ENCODE measurements at regions not wholly inside any gene's neighbourhood (a gene's known extent, or its start where the extent isn't known, plus 50 kb on each side); places are given as distances from the start of the nearest gene placed in this dataset.

GRCh38 chr16:5944971-5945370 lies 847.4 kb upstream of the EEF2KMT start:
- Histone ChIP-seq H3K4me1 (no peaks in the 10 kb centered on the region), H3K36me3 (no peaks in the 10 kb centered on the region), H3K27me3 (no peaks in the 10 kb centered on the region), H3K9me3 (peaks cover 8 to 12% of the 10 kb centered on the region in 2 donors), H3K27ac (no peak overlapping the region), H3K4me3 (no peak overlapping the region)
- no peak for DNase-seq
- WGBS, 2 donors (ENCODE audit: low coverage in 1 of 2), result 74 to 76% methylated on average over 2 to 4 of the region's 4 CpGs
- in situ Hi-C loops (cut with MboI; ENCODE audit: low pct_ligation_motif_present in 1 of 4, low pct_unique_long_range_greater_than_20kb in 1 of 4, low sequenced_read_pairs in 3 of 4), result loop anchor here in 1 of 4 donors (10.0 kb wide), 1 partner anchor 60 kb away; no protein-coding TSS in a partner anchor
- intact Hi-C loops (cut with DNase I; ENCODE audit: low total_unique reads), result no loop called here
- no peak for TF ChIP-seq POLR2A (IDR thresholded peaks at IDR 0.05)
- TF ChIP-seq POLR2AphosphoS5 (IDR thresholded peaks at IDR 0.05), result no peak
- TF ChIP-seq, protein P1, sequence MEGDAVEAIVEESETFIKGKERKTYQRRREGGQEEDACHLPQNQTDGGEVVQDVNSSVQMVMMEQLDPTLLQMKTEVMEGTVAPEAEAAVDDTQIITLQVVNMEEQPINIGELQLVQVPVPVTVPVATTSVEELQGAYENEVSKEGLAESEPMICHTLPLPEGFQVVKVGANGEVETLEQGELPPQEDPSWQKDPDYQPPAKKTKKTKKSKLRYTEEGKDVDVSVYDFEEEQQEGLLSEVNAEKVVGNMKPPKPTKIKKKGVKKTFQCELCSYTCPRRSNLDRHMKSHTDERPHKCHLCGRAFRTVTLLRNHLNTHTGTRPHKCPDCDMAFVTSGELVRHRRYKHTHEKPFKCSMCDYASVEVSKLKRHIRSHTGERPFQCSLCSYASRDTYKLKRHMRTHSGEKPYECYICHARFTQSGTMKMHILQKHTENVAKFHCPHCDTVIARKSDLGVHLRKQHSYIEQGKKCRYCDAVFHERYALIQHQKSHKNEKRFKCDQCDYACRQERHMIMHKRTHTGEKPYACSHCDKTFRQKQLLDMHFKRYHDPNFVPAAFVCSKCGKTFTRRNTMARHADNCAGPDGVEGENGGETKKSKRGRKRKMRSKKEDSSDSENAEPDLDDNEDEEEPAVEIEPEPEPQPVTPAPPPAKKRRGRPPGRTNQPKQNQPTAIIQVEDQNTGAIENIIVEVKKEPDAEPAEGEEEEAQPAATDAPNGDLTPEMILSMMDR (IDR thresholded peaks at IDR 0.05), result no peak
- TF ChIP-seq EP300 (IDR thresholded peaks at IDR 0.05; ENCODE audit: low read depth), result no peak

GRCh38 chr16:5938607-5939006 lies 841.0 kb upstream of the EEF2KMT start:
- DNase-seq, result no peak
- Histone ChIP-seq H3K9me3 (peaks cover 8 to 12% of the 10 kb centered on the region in 2 donors), H3K4me1 (no peaks in the 10 kb centered on the region), H3K27me3 (no peaks in the 10 kb centered on the region), H3K4me3 (no peak overlapping the region), H3K27ac (no peak overlapping the region), H3K36me3 (no peaks in the 10 kb centered on the region)
- intact Hi-C loops (cut with DNase I; ENCODE audit: low total_unique reads) (no loop called here), in situ Hi-C loops (cut with MboI; ENCODE audit: low pct_ligation_motif_present in 1 of 4, low pct_unique_long_range_greater_than_20kb in 1 of 4, low sequenced_read_pairs in 3 of 4) (no loop called here)
- TF ChIP-seq POLR2AphosphoS5 (IDR thresholded peaks at IDR 0.05) (no peak), EP300 (IDR thresholded peaks at IDR 0.05; ENCODE audit: low read depth) (no peak), POLR2A (IDR thresholded peaks at IDR 0.05) (no peak)
- TF ChIP-seq, protein P1 (IDR thresholded peaks at IDR 0.05), result no peak
- 86 to 89% methylated on average over 1 of the region's 1 CpG for WGBS, 2 donors (ENCODE audit: low coverage in 1 of 2)

DNA sequence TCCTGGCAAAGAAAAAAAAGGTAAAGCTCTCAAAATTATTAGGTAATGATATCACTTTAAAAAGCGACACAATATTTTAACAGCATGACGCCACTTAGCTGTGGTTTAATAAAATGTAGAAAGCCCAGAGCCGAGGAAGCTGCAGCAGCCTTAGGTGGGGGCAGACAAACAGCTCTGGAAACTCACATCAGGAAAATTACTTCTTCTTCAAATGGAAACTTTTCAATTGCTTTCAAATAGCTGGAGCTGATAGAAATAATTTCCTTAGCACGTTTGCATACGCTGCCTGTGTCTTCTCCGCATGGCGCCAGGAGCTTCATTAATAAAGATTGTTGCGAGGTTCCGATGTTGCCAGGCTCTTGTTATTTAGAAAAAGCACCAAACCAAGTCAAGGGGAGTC lies 835.3 kb upstream of the EEF2KMT start:
- Histone ChIP-seq H3K36me3 (no peaks in the 10 kb centered on the region), H3K27me3 (no peaks in the 10 kb centered on the region), H3K9me3 (no peaks in the 10 kb centered on the region), H3K27ac (no peak overlapping the region), H3K4me3 (no peak overlapping the region), H3K4me1 (no peaks in the 10 kb centered on the region)
- TF ChIP-seq, protein P1 (IDR thresholded peaks at IDR 0.05), result no peak
- TF ChIP-seq EP300 (IDR thresholded peaks at IDR 0.05; ENCODE audit: low read depth) (no peak), POLR2A (IDR thresholded peaks at IDR 0.05) (no peak), POLR2AphosphoS5 (IDR thresholded peaks at IDR 0.05) (no peak)
- in situ Hi-C loops (cut with MboI; ENCODE audit: low pct_ligation_motif_present in 1 of 4, low pct_unique_long_range_greater_than_20kb in 1 of 4, low sequenced_read_pairs in 3 of 4), result no loop called here
- no peak for DNase-seq
- 46 to 80% methylated on average over 3 to 9 of the region's 9 CpGs for WGBS, 2 donors (ENCODE audit: low coverage in 1 of 2)
- intact Hi-C loops (cut with DNase I; ENCODE audit: low total_unique reads), result loop anchor here (5.0 kb wide), 1 partner anchor 726 kb away; no protein-coding TSS in a partner anchor

DNA sequence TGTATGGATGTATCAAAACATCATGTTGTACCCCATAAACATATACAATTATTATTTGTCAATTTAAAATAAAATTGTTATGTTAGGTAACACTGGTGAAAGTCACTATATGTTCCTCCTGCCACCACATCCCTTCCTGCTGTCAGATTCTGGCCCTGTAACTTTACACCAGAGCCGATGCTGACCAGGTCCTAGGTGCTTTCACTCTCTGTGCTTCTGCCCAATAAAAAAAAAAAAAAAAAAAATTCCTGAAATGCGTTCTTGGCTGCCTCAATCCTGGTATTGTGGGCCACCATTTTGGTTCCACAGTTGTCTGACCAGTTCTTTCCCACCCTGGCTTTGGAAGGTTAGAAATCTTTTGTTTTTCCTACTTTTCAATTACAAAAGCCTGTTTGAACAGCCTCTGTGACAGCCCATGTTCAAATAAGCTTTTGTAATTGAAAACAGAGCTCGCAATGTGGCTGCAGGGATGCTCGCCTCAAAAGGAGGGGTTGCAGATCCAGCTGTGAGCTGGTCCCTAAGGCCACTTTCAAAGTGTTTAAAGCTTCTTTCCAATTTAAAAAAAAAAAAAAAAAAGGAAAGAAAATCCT lies 831.0 kb upstream of the EEF2KMT start:
- H3K4me3 ChIP-seq, result no peak overlapping the region
- H3K36me3 ChIP-seq, result no peaks in the 10 kb centered on the region
- H3K27ac ChIP-seq, result no peak overlapping the region
- TF ChIP-seq POLR2AphosphoS5 (IDR thresholded peaks at IDR 0.05) (no peak), POLR2A (IDR thresholded peaks at IDR 0.05) (no peak), EP300 (IDR thresholded peaks at IDR 0.05; ENCODE audit: low read depth) (no peak)
- TF ChIP-seq, protein P1 (IDR thresholded peaks at IDR 0.05), result no peak
- in situ Hi-C loops (cut with MboI; ENCODE audit: low pct_ligation_motif_present in 1 of 4, low pct_unique_long_range_greater_than_20kb in 1 of 4, low sequenced_read_pairs in 3 of 4) (no loop called here), intact Hi-C loops (cut with DNase I; ENCODE audit: low total_unique reads) (no loop called here)
- no peak for DNase-seq
- 35 to 37% methylated on average over 4 of the region's 4 CpGs for WGBS, 2 donors (ENCODE audit: low coverage in 1 of 2)
- H3K9me3 ChIP-seq, result no peaks in the 10 kb centered on the region
- no peaks in the 10 kb centered on the region for H3K4me1 ChIP-seq
- H3K27me3 ChIP-seq, result no peaks in the 10 kb centered on the region

Measured in transverse colon (tissue), 4 donors.